OCI-LY7 (cell line): ENCODE measurements at regions not wholly inside any gene's neighbourhood (a gene's known extent, or its start where the extent isn't known, plus 50 kb on each side); places are given as distances from the start of the nearest gene placed in this dataset.

Experiments used
- BruUV-seq: library from RNA; stranded (reverse); fragments of 400-500 nt; replicated peaks from 2 replicates; lab custom pipeline; 2021; lab: Mats Ljungman, UMichigan
- CTCF ChIA-PET: fragments of 300-600 bp; sonication (Branson Sonifier 250); formaldehyde crosslinking; loops from one replicate; lab custom pipeline; 2022; ENCODE audit warnings: antibody characterized with exemption; ENCODE audit not compliant: unreplicated experiment; lab: Charles Lee
- POLR2A ChIA-PET: fragments of 300-600 bp; sonication (Branson Sonifier 250); formaldehyde crosslinking; loops from one replicate; lab custom pipeline; 2022; ENCODE audit warnings: antibody characterized with exemption; lab: Charles Lee
- DNase-seq: peaks from one replicate; pipeline ENCODE4 v3.0.0-alpha.2; 2015; ENCODE audit warnings: low spot score
- H2AFZ ChIP-seq: fragments of 200-600 bp; sonication (generic), shearing (Covaris generic); 2 replicates; pipeline ENCODE4 v1.6.1; 2014; ENCODE audit warnings: mild to moderate bottlenecking, antibody characterized with exemption, low read length, moderate library complexity
- H3K27ac ChIP-seq: fragments of 200-600 bp; sonication (generic); 2 replicates; pipeline ENCODE4 v1.5.1; 2014; ENCODE audit warnings: mixed run types, low read depth, mild to moderate bottlenecking, moderate library complexity, low read length, inconsistent platforms; ENCODE audit not compliant: poor library complexity, severe bottlenecking
- H3K36me3 ChIP-seq: fragments of 200-600 bp; sonication (generic); 2 replicates; pipeline ENCODE4 v1.6.1; 2014; ENCODE audit warnings: mild to moderate bottlenecking, antibody characterized with exemption, low read length, moderate library complexity, mixed read lengths; ENCODE audit not compliant: insufficient read depth
- H3K4me1 ChIP-seq: fragments of 200-600 bp; sonication (generic); 2 replicates; pipeline ENCODE4 v1.5.1; 2014; ENCODE audit warnings: mild to moderate bottlenecking, low read length; ENCODE audit not compliant: insufficient read depth, poor library complexity, severe bottlenecking
- H3K4me2 ChIP-seq: fragments of 200-600 bp; sonication (generic); 2 replicates; pipeline ENCODE4 v1.6.1; 2014; ENCODE audit warnings: mild to moderate bottlenecking, low read length
- H3K4me3 ChIP-seq: fragments of 200-600 bp; sonication (generic); 2 replicates; pipeline ENCODE4 v1.5.1; 2014; ENCODE audit warnings: mild to moderate bottlenecking, low read depth, low read length; ENCODE audit not compliant: poor library complexity, severe bottlenecking
- H3K79me2 ChIP-seq: fragments of 200-600 bp; sonication (generic); 2 replicates; pipeline ENCODE4 v1.6.1; 2016; ENCODE audit warnings: low read depth, mild to moderate bottlenecking, low read length, moderate library complexity, mixed read lengths; ENCODE audit not compliant: insufficient read depth
- H3K9me2 ChIP-seq: fragments of 200-600 bp; sonication (generic); 2 replicates; pipeline ENCODE4 v1.6.1; 2016; ENCODE audit warnings: mild to moderate bottlenecking, low read length, mixed read lengths; ENCODE audit not compliant: insufficient read depth
- H3K9me3 ChIP-seq: fragments of 200-600 bp; sonication (generic); 2 replicates; pipeline ENCODE4 v1.6.1; 2014; ENCODE audit warnings: mild to moderate bottlenecking, mixed run types, low read length, mixed read lengths
- H4K20me1 ChIP-seq: fragments of 200-600 bp; sonication (generic); 2 replicates; pipeline ENCODE4 v1.6.1; 2014; ENCODE audit warnings: mild to moderate bottlenecking, antibody characterized with exemption, low read length, moderate library complexity, mixed read lengths; ENCODE audit not compliant: insufficient read depth
- EZH2phosphoT487 ChIP-seq: fragments of 200-600 bp; sonication (generic); IDR thresholded peaks from 2 replicates; pipeline ENCODE4 v1.6.1; 2018; ENCODE audit warnings: low read depth, borderline replicate concordance, mild to moderate bottlenecking, mixed run types, antibody characterized with exemption, low read length, moderate library complexity, mixed read lengths
- intact Hi-C: fragments of 100-400 bp; cut with micrococcal nuclease; formaldehyde crosslinking; loops from one replicate; pipeline ENCODE4 v1.10.0; 2022; ENCODE audit not compliant: unreplicated experiment
- TF ChIP-seq, protein P1 (sequence below): fragments of 200-600 bp; sonication (generic); conservative IDR thresholded peaks from 2 replicates; pipeline ENCODE4 v1.5.1; 2014; ENCODE audit warnings: mild to moderate bottlenecking, antibody characterized with exemption, low read length, moderate library complexity, mixed read lengths

DNA sequence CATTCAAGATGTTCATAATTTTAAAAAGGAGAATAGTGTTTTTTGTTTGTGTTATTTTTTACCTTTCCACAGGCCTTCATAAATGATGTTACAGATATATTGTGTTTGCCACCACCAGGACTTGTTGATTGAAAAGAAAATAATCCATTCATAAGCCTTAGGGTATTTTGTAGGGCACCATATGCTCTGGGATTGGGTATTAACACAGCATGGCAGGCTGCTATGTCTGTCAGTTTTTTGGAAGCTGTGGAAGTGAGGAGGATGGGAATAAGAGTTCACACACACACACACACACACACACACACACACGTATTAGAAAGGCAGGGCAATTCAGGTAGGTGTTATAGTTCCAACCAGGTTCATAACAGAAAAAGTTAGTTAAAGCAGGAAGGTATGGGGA is 237.9 kb downstream of the HDGFL1 start:
- intact Hi-C loops: no loop called here
- no peak for DNase-seq
- Histone ChIP-seq H3K36me3 (no peaks in the 10 kb centered on the region), H3K4me3 (no peak overlapping the region), H3K4me2 (no peak overlapping the region), H3K9me3 (no peaks in the 10 kb centered on the region), H3K9me2 (no peaks in the 10 kb centered on the region), H3K27ac (no peak overlapping the region), H4K20me1 (no peaks in the 10 kb centered on the region), H3K79me2 (no peaks in the 10 kb centered on the region), H2AFZ (no peak overlapping the region), H3K4me1 (no peaks in the 10 kb centered on the region)
- no TSS peak for BruUV-seq
- ChIA-PET POLR2A (interaction anchor here (0.7 kb wide), 1 partner anchor 13 kb away, joined by 3 read pairs; no protein-coding TSS in a partner anchor), CTCF (no interaction called here)
- TF ChIP-seq, protein P1, sequence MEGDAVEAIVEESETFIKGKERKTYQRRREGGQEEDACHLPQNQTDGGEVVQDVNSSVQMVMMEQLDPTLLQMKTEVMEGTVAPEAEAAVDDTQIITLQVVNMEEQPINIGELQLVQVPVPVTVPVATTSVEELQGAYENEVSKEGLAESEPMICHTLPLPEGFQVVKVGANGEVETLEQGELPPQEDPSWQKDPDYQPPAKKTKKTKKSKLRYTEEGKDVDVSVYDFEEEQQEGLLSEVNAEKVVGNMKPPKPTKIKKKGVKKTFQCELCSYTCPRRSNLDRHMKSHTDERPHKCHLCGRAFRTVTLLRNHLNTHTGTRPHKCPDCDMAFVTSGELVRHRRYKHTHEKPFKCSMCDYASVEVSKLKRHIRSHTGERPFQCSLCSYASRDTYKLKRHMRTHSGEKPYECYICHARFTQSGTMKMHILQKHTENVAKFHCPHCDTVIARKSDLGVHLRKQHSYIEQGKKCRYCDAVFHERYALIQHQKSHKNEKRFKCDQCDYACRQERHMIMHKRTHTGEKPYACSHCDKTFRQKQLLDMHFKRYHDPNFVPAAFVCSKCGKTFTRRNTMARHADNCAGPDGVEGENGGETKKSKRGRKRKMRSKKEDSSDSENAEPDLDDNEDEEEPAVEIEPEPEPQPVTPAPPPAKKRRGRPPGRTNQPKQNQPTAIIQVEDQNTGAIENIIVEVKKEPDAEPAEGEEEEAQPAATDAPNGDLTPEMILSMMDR: no peak
- no peak for TF ChIP-seq EZH2phosphoT487

DNA sequence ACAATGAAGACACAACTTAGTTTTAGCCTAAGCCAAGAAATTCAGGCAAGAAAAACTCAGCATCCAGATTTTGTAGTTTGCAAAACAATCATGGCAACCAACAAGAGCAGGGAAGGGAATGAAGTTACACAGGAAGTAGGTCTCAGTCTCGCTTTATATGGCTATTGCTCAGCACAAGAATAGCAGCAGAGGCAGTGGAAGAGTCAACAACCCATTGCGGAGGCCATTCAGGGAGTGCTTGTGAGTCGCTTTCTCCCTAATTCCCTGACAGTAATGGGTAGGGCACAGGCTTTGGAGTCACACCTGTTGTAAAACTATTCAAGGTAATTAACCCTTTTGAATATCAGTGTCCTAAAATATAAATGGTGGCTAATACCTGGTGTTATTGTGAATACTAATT is 238.5 kb downstream of the HDGFL1 start:
- no peaks in the 10 kb centered on the region for H4K20me1 ChIP-seq
- no peak overlapping the region for H3K4me3 ChIP-seq
- no peak for TF ChIP-seq EZH2phosphoT487
- TF ChIP-seq, protein P1: no peak
- H3K4me2 ChIP-seq: no peak overlapping the region
- H3K4me1 ChIP-seq: no peaks in the 10 kb centered on the region
- H3K79me2 ChIP-seq: no peaks in the 10 kb centered on the region
- ChIA-PET POLR2A (interaction anchor here (0.7 kb wide), 1 partner anchor 12 kb away, joined by 3 read pairs; no protein-coding TSS in a partner anchor), CTCF (no interaction called here)
- H3K36me3 ChIP-seq: no peaks in the 10 kb centered on the region
- no peak for DNase-seq
- no TSS peak for BruUV-seq
- intact Hi-C loops: no loop called here
- no peak overlapping the region for H3K27ac ChIP-seq
- no peak overlapping the region for H2AFZ ChIP-seq
- no peaks in the 10 kb centered on the region for H3K9me2 ChIP-seq
- H3K9me3 ChIP-seq: no peaks in the 10 kb centered on the region

DNA sequence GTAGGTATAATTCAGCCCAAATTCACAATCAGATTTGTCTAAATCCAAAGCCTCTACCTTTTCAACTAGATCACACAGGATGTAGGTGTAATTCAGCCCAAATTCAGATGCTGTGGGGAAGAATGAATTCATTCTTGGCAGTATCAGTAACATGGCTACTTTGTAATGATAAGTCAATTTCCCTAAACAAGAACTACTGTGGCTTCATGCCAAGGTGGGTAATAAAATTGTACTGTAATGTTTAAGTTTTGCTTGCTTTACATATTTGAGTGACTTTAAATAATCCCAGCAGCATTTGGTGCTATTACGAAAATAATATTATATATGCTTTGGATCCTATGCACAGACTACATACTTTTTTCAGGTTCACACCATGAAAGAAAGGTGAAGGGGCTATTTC is 239.1 kb downstream of the HDGFL1 start:
- no peaks in the 10 kb centered on the region for H3K36me3 ChIP-seq
- no peak overlapping the region for H3K4me2 ChIP-seq
- H3K27ac ChIP-seq: no peak overlapping the region
- POLR2A ChIA-PET: no interaction called here
- intact Hi-C loops: no loop called here
- no TSS peak for BruUV-seq
- H2AFZ ChIP-seq: no peak overlapping the region
- no peaks in the 10 kb centered on the region for H3K4me1 ChIP-seq
- no peaks in the 10 kb centered on the region for H4K20me1 ChIP-seq
- no peaks in the 10 kb centered on the region for H3K79me2 ChIP-seq
- H3K9me2 ChIP-seq: no peaks in the 10 kb centered on the region
- CTCF ChIA-PET: no interaction called here
- TF ChIP-seq EZH2phosphoT487: no peak
- TF ChIP-seq, protein P1: no peak
- H3K4me3 ChIP-seq: no peak overlapping the region
- DNase-seq: no peak
- H3K9me3 ChIP-seq: no peaks in the 10 kb centered on the region
